HG03521 (cell line): ENCODE measurements at regions not wholly inside any gene's neighbourhood (a gene's known extent, or its start where the extent isn't known, plus 50 kb on each side); places are given as distances from the start of the nearest gene placed in this dataset.
"Not testable (repeated sequence)": the region's sequence is repeated elsewhere in the genome, so short reads cannot be mapped to it uniquely, and the experiment has no call there.

Experiments used
- ATAC-seq: cut with Tn5 transposase; IDR thresholded peaks from one replicate; pipeline ENCODE4 v1.9.1; 2021; ENCODE audit warnings: mild to moderate bottlenecking, moderate library complexity; ENCODE audit not compliant: unreplicated experiment

GRCh38 chr12:86724716-86725115 lies 468.5 kb upstream of the MGAT4C start:
- no peak for ATAC-seq

- no peak for ATAC-seq
These were observed 467.1 kb upstream of the MGAT4C start for GRCh38 chr12:86723326-86723725.

- ATAC-seq, result no peak
These were observed 465.7 kb upstream of the MGAT4C start for GRCh38 chr12:86721713-86722397.

GRCh38 chr12:86719381-86719780 lies 463.2 kb upstream of the MGAT4C start:
- no peak for ATAC-seq

GRCh38 chr12:86713121-86713520 lies 456.9 kb upstream of the MGAT4C start:
- ATAC-seq, result no peak

- no peak for ATAC-seq
These were observed 456.2 kb upstream of the MGAT4C start for GRCh38 chr12:86712425-86712843.

GRCh38 chr12:86711731-86712130 lies 455.5 kb upstream of the MGAT4C start:
- no peak for ATAC-seq

GRCh38 chr12:86710109-86710508 lies 453.9 kb upstream of the MGAT4C start:
- ATAC-seq, result no peak

GRCh38 chr12:86709017-86709416 lies 452.8 kb upstream of the MGAT4C start:
- ATAC-seq, result not testable (repeated sequence)

GRCh38 chr12:86698641-86698980 lies 442.4 kb upstream of the MGAT4C start:
- no peak for ATAC-seq

GRCh38 chr12:86697916-86698640 lies 441.9 kb upstream of the MGAT4C start:
- ATAC-seq, result no peak

- ATAC-seq, result no peak
These were observed 427.5 kb upstream of the MGAT4C start for GRCh38 chr12:86683568-86684304.

- ATAC-seq, result no peak
These were observed 424.9 kb upstream of the MGAT4C start for GRCh38 chr12:86681060-86681459.

GRCh38 chr12:86675197-86675596 lies 419.0 kb upstream of the MGAT4C start:
- no peak for ATAC-seq

GRCh38 chr12:86670986-86671385 lies 414.8 kb upstream of the MGAT4C start:
- no peak for ATAC-seq

- ATAC-seq, result no peak
These were observed 412.8 kb upstream of the MGAT4C start for GRCh38 chr12:86669010-86669409.

GRCh38 chr12:86666316-86666715 lies 410.1 kb upstream of the MGAT4C start:
- ATAC-seq, result no peak

GRCh38 chr12:86663716-86664115 lies 407.5 kb upstream of the MGAT4C start:
- no peak for ATAC-seq

- ATAC-seq, result no peak
These were observed 407.0 kb upstream of the MGAT4C start for GRCh38 chr12:86663173-86663572.

- no peak for ATAC-seq
These were observed 406.3 kb upstream of the MGAT4C start for GRCh38 chr12:86662464-86662863.

- no peak for ATAC-seq
These were observed 404.4 kb upstream of the MGAT4C start for GRCh38 chr12:86660488-86661147.
